KMS-11 (cell line): ENCODE measurements at regions not wholly inside any gene's neighbourhood (a gene's known extent, or its start where the extent isn't known, plus 50 kb on each side); places are given as distances from the start of the nearest gene placed in this dataset.

Source experiments
- H2AFZ ChIP-seq: fragments of 200-600 bp; sonication (generic); 2 replicates; pipeline ENCODE4 v1.6.1; 2016; ENCODE audit warnings: antibody characterized with exemption, mixed run types, low read depth
- H3K27ac ChIP-seq: fragments of 200-600 bp; sonication (generic); 2 replicates; pipeline ENCODE4 v1.6.1; 2016; ENCODE audit warnings: mild to moderate bottlenecking, mixed run types
- H3K27me3 ChIP-seq: fragments of 200-600 bp; sonication (generic); 2 replicates; pipeline ENCODE4 v1.6.1; 2017; ENCODE audit warnings: mild to moderate bottlenecking, low read depth, mixed run types, moderate library complexity; ENCODE audit not compliant: insufficient read depth
- H3K36me3 ChIP-seq: fragments of 200-600 bp; sonication (generic); 2 replicates; pipeline ENCODE4 v1.6.1; 2017; ENCODE audit warnings: mild to moderate bottlenecking, mixed run types; ENCODE audit not compliant: insufficient read depth
- H3K4me1 ChIP-seq: fragments of 200-600 bp; sonication (generic); 2 replicates; pipeline ENCODE4 v1.6.1; 2016; ENCODE audit warnings: mild to moderate bottlenecking, low read depth, mixed run types; ENCODE audit not compliant: poor library complexity, severe bottlenecking
- H3K4me2 ChIP-seq: fragments of 200-600 bp; sonication (generic); 2 replicates; pipeline ENCODE4 v1.7.0; 2016; ENCODE audit warnings: mild to moderate bottlenecking, mixed run types
- H3K4me3 ChIP-seq: fragments of 200-600 bp; sonication (generic); IDR thresholded peaks from 2 replicates; pipeline ENCODE4 v1.6.1; 2017; ENCODE audit warnings: low read depth, low read length, mixed read lengths; ENCODE audit not compliant: insufficient read depth
- H3K79me2 ChIP-seq: fragments of 200-600 bp; sonication (generic); 2 replicates; pipeline ENCODE4 v1.6.1; 2016; ENCODE audit warnings: low read depth, mixed run types; ENCODE audit not compliant: insufficient read depth
- H3K9ac ChIP-seq: fragments of 200-600 bp; sonication (generic); 2 replicates; pipeline ENCODE4 v1.6.1; 2016; ENCODE audit warnings: mild to moderate bottlenecking, mixed run types
- H4K20me1 ChIP-seq: fragments of 200-600 bp; sonication (generic); 2 replicates; pipeline ENCODE4 v1.6.1; 2016; ENCODE audit warnings: mild to moderate bottlenecking, mixed run types; ENCODE audit not compliant: insufficient read depth
- TF ChIP-seq, protein P1 (sequence below): fragments of 200-600 bp; sonication (generic); conservative IDR thresholded peaks from 2 replicates; pipeline ENCODE4 v1.6.1; 2017; ENCODE audit warnings: low read depth, mild to moderate bottlenecking, antibody characterized with exemption, low read length, moderate library complexity, mixed read lengths

- Histone ChIP-seq H2AFZ (no peak overlapping the region), H3K79me2 (no peaks in the 10 kb centered on the region), H3K27me3 (no peaks in the 10 kb centered on the region), H3K4me1 (no peaks in the 10 kb centered on the region), H3K4me2 (no peak overlapping the region), H3K4me3 (no peak overlapping the region), H4K20me1 (no peaks in the 10 kb centered on the region), H3K36me3 (no peaks in the 10 kb centered on the region), H3K27ac (no peak overlapping the region), H3K9ac (no peak overlapping the region)
- TF ChIP-seq, protein P1, sequence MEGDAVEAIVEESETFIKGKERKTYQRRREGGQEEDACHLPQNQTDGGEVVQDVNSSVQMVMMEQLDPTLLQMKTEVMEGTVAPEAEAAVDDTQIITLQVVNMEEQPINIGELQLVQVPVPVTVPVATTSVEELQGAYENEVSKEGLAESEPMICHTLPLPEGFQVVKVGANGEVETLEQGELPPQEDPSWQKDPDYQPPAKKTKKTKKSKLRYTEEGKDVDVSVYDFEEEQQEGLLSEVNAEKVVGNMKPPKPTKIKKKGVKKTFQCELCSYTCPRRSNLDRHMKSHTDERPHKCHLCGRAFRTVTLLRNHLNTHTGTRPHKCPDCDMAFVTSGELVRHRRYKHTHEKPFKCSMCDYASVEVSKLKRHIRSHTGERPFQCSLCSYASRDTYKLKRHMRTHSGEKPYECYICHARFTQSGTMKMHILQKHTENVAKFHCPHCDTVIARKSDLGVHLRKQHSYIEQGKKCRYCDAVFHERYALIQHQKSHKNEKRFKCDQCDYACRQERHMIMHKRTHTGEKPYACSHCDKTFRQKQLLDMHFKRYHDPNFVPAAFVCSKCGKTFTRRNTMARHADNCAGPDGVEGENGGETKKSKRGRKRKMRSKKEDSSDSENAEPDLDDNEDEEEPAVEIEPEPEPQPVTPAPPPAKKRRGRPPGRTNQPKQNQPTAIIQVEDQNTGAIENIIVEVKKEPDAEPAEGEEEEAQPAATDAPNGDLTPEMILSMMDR: no peak
These were observed 666.6 kb upstream of the CITED2 start for GRCh38 chr6:140041056-140041455.

DNA sequence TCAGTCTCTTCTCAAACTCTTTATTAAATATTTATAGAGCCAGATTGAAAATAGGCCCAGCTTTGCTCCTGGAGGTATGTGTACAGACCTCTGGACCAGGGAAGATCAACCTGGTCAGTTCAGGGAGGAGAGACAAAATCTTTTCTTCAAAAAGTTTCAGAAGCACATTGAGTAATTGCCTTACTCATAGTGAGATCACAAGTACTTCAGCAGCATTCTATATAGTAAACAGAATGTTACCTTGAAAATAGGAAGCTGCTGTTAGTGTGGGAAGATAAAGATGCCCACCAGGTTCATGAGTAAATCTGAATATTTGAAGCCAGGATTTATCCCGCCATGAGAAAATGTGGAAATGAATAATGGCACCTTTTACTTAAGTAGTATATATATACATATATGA is 665.9 kb upstream of the CITED2 start:
- Histone ChIP-seq H3K27me3 (no peaks in the 10 kb centered on the region), H3K79me2 (no peaks in the 10 kb centered on the region), H2AFZ (no peak overlapping the region), H3K36me3 (no peaks in the 10 kb centered on the region), H3K4me1 (no peaks in the 10 kb centered on the region), H4K20me1 (no peaks in the 10 kb centered on the region), H3K9ac (no peak overlapping the region), H3K4me2 (no peak overlapping the region), H3K4me3 (no peak overlapping the region), H3K27ac (no peak overlapping the region)
- TF ChIP-seq, protein P1: no peak

DNA sequence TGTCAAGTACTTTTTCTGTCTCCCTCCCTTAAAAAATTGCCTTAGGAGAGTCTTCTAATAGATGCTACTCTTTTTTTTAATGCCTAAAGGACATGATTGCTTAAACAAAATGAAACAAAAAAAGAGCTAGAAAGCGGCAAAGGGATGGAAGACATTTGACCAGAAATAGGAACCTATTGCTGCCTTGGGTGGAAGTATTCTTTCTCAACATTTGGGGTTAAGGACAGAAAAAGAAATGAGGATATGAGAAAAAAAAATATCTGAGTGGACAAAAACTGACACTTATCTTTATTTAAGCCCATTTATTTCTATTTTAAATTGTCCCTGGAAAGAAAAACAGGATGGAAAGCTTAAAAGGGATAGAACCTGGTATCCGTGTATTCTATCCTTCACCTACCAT is 664.9 kb upstream of the CITED2 start:
- H3K27ac ChIP-seq: no peak overlapping the region
- no peaks in the 10 kb centered on the region for H3K4me1 ChIP-seq
- H3K36me3 ChIP-seq: no peaks in the 10 kb centered on the region
- no peak overlapping the region for H3K9ac ChIP-seq
- H3K4me2 ChIP-seq: no peak overlapping the region
- no peaks in the 10 kb centered on the region for H3K27me3 ChIP-seq
- no peak overlapping the region for H3K4me3 ChIP-seq
- no peaks in the 10 kb centered on the region for H3K79me2 ChIP-seq
- TF ChIP-seq, protein P1: no peak
- H4K20me1 ChIP-seq: no peaks in the 10 kb centered on the region
- H2AFZ ChIP-seq: no peak overlapping the region

- no peaks in the 10 kb centered on the region for H3K79me2 ChIP-seq
- H4K20me1 ChIP-seq: no peaks in the 10 kb centered on the region
- H3K36me3 ChIP-seq: no peaks in the 10 kb centered on the region
- TF ChIP-seq, protein P1: no peak
- no peak overlapping the region for H3K4me2 ChIP-seq
- no peaks in the 10 kb centered on the region for H3K27me3 ChIP-seq
- no peak overlapping the region for H3K4me3 ChIP-seq
- no peak overlapping the region for H3K9ac ChIP-seq
- no peak overlapping the region for H3K27ac ChIP-seq
- no peak overlapping the region for H2AFZ ChIP-seq
- no peaks in the 10 kb centered on the region for H3K4me1 ChIP-seq
These were observed 661.7 kb upstream of the CITED2 start for GRCh38 chr6:140036196-140036595.

DNA sequence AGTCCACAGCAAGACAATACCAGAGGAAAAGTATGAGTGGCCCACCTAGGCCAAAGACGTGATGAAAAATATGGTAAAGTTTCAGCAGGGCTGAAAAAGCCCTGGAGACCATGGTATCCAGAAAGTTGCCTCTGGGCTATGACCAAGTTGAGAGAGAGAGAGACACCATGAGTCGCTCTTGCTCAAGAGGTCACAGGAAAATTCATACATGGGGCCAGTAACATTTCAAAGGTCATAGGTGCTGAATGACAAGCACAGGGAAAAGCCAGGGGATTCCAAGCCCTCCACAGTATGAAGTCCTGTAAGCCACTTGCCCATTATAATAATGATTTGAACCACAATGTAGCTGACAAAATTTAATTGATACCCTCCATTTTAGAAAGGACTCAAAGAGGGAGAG is 657.7 kb upstream of the CITED2 start:
- Histone ChIP-seq H3K4me1 (no peaks in the 10 kb centered on the region), H3K27ac (no peak overlapping the region), H2AFZ (no peak overlapping the region), H3K79me2 (no peaks in the 10 kb centered on the region), H4K20me1 (no peaks in the 10 kb centered on the region), H3K27me3 (no peaks in the 10 kb centered on the region), H3K4me3 (no peak overlapping the region), H3K4me2 (no peak overlapping the region), H3K9ac (no peak overlapping the region), H3K36me3 (no peaks in the 10 kb centered on the region)
- TF ChIP-seq, protein P1: no peak
